ENCODE measurements at regions not wholly inside any gene's neighbourhood (a gene's known extent, or its start where the extent isn't known, plus 50 kb on each side); places are given as distances from the start of the nearest gene placed in this dataset.
"Not testable (repeated sequence)": the region's sequence is repeated elsewhere in the genome, so short reads cannot be mapped to it uniquely, and the experiment has no call there.

- H3K4me1 Mint-ChIP-seq (ENCODE audit: low read depth); H3K4me3 Mint-ChIP-seq; CTCF ChIA-PET; H3K27ac Mint-ChIP-seq; H3K36me3 Mint-ChIP-seq (ENCODE audit: low read depth); intact Hi-C loops (cut with micrococcal nuclease); H3K27me3 Mint-ChIP-seq (ENCODE audit: low read depth); DNase-seq; H3K9me3 Mint-ChIP-seq: not testable (repeated sequence)
These were observed 63.3 kb upstream of the CEP78 start for GRCh38 chr9:78172610-78173009.

DNA sequence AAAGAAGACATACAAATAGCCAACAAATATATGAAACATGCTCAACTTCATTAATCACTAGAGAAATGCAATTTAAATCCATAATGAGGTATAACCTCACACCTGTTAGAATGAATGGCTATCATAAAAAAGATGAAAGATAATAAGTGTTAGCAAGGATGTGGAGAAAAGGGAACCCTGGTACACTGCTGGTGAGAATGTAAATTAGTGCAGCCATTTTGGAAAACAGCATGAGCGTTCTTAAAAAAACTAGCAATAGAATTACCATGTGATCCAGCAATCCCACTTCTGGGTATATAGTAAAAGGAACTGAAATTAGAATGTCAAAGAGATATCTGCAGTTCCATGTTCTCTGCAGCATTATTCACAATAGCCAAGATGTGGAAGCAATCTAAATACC is 64.2 kb upstream of the CEP78 start:
- no peak overlapping the region for H3K27ac Mint-ChIP-seq
- H3K4me1 Mint-ChIP-seq (ENCODE audit: low read depth) = no peaks in the 10 kb centered on the region
- no peaks in the 10 kb centered on the region for H3K27me3 Mint-ChIP-seq (ENCODE audit: low read depth)
- H3K36me3 Mint-ChIP-seq (ENCODE audit: low read depth) = peaks cover 1% of the 10 kb centered on the region
- intact Hi-C loops (cut with micrococcal nuclease) = no loop called here
- peaks cover 8% of the 10 kb centered on the region for H3K9me3 Mint-ChIP-seq
- DNase-seq = no peak
- no peak overlapping the region for H3K4me3 Mint-ChIP-seq
- CTCF ChIA-PET = no interaction called here

- H3K9me3 Mint-ChIP-seq = peaks cover 11% of the 10 kb centered on the region
- no peaks in the 10 kb centered on the region for H3K4me1 Mint-ChIP-seq (ENCODE audit: low read depth)
- H3K36me3 Mint-ChIP-seq (ENCODE audit: low read depth) = peaks cover 1% of the 10 kb centered on the region
- intact Hi-C loops (cut with micrococcal nuclease) = no loop called here
- no peak for DNase-seq
- H3K27ac Mint-ChIP-seq = no peak overlapping the region
- H3K27me3 Mint-ChIP-seq (ENCODE audit: low read depth) = no peaks in the 10 kb centered on the region
- CTCF ChIA-PET = no interaction called here
- H3K4me3 Mint-ChIP-seq = no peak overlapping the region
These were observed 66.8 kb upstream of the CEP78 start for GRCh38 chr9:78169125-78169524.

- no peak overlapping the region for H3K4me3 Mint-ChIP-seq
- no peak overlapping the region for H3K27ac Mint-ChIP-seq
- H3K9me3 Mint-ChIP-seq = peaks cover 14% of the 10 kb centered on the region
- no peaks in the 10 kb centered on the region for H3K27me3 Mint-ChIP-seq (ENCODE audit: low read depth)
- H3K36me3 Mint-ChIP-seq (ENCODE audit: low read depth) = no peaks in the 10 kb centered on the region
- H3K4me1 Mint-ChIP-seq (ENCODE audit: low read depth) = no peaks in the 10 kb centered on the region
- CTCF ChIA-PET = no interaction called here
- DNase-seq = no peak
- intact Hi-C loops (cut with micrococcal nuclease) = no loop called here
These were observed 68.5 kb upstream of the CEP78 start for GRCh38 chr9:78167356-78167755.

GRCh38 chr9:78163834-78164233 is 72.0 kb upstream of the CEP78 start:
- Mint-ChIP-seq H3K4me3 (no peak overlapping the region), H3K4me1 (ENCODE audit: low read depth) (no peaks in the 10 kb centered on the region)
- CTCF ChIA-PET = interaction anchor here (1.1 kb wide), 1 partner anchor 206 kb away, joined by 3 read pairs; no protein-coding TSS in a partner anchor

DNA sequence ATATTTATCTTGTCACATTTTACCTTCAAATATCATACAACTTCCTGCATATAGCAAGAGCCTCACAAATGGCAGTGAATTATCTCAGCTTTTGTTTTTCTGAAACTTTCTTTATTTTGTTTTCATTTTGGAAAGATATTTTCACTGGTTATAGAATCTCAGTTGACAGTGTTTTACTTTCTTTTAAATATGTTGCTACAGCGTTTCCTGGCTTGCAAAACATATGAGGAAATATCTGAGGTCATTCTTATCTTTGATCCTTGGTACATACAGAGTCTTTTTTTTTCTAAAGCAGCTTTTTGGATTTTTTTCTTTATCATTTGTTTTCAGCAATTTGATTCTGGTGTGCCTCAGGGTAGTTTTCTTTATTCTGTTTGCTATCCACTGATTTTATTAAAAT is 77.6 kb upstream of the CEP78 start:
- Mint-ChIP-seq H3K9me3 (peaks cover 12% of the 10 kb centered on the region), H3K4me1 (ENCODE audit: low read depth) (no peaks in the 10 kb centered on the region), H3K4me3 (no peak overlapping the region), H3K27ac (no peak overlapping the region), H3K27me3 (ENCODE audit: low read depth) (no peaks in the 10 kb centered on the region), H3K36me3 (ENCODE audit: low read depth) (peaks cover 6% of the 10 kb centered on the region)
- intact Hi-C loops (cut with micrococcal nuclease) = no loop called here
- CTCF ChIA-PET = interaction anchor here (0.6 kb wide), 1 partner anchor 101 kb away, joined by 3 read pairs; no protein-coding TSS in a partner anchor
- DNase-seq = no peak

More at GRCh38 chr9:78163834-78164233, 72.0 kb upstream of the CEP78 start:
- H3K27me3 Mint-ChIP-seq (ENCODE audit: low read depth) = no peaks in the 10 kb centered on the region
- no peak for DNase-seq
- no peak overlapping the region for H3K27ac Mint-ChIP-seq
- H3K9me3 Mint-ChIP-seq = peaks cover 15% of the 10 kb centered on the region
- H3K36me3 Mint-ChIP-seq (ENCODE audit: low read depth) = peaks cover 2% of the 10 kb centered on the region
- intact Hi-C loops (cut with micrococcal nuclease) = no loop called here

GRCh38 chr9:78150983-78151356 is 84.9 kb upstream of the CEP78 start:
- Mint-ChIP-seq H3K9me3 (no peaks in the 10 kb centered on the region), H3K27ac (no peak overlapping the region), H3K4me1 (ENCODE audit: low read depth) (no peaks in the 10 kb centered on the region), H3K27me3 (ENCODE audit: low read depth) (no peaks in the 10 kb centered on the region), H3K4me3 (no peak overlapping the region), H3K36me3 (ENCODE audit: low read depth) (no peaks in the 10 kb centered on the region)
- no peak for DNase-seq
- intact Hi-C loops (cut with micrococcal nuclease) = no loop called here
- CTCF ChIA-PET = no interaction called here

GRCh38 chr9:78150312-78150982 is 85.4 kb upstream of the CEP78 start:
- intact Hi-C loops (cut with micrococcal nuclease) = no loop called here
- Mint-ChIP-seq H3K27ac (no peak overlapping the region), H3K4me3 (no peak overlapping the region), H3K9me3 (no peaks in the 10 kb centered on the region), H3K4me1 (ENCODE audit: low read depth) (no peaks in the 10 kb centered on the region), H3K36me3 (ENCODE audit: low read depth) (no peaks in the 10 kb centered on the region), H3K27me3 (ENCODE audit: low read depth) (no peaks in the 10 kb centered on the region)
- CTCF ChIA-PET = interaction anchor here (1.3 kb wide), 1 partner anchor 32 kb away, joined by 4 read pairs; no protein-coding TSS in a partner anchor
- DNase-seq = no peak

- DNase-seq = no peak
- Mint-ChIP-seq H3K4me1 (ENCODE audit: low read depth) (no peaks in the 10 kb centered on the region), H3K27me3 (ENCODE audit: low read depth) (no peaks in the 10 kb centered on the region), H3K9me3 (no peaks in the 10 kb centered on the region), H3K36me3 (ENCODE audit: low read depth) (no peaks in the 10 kb centered on the region), H3K4me3 (no peak overlapping the region), H3K27ac (no peak overlapping the region)
- CTCF ChIA-PET = interaction anchor here (0.8 to 1.3 kb wide), 2 partner anchors 31 to 120 kb away, joined by 4 read pairs; no protein-coding TSS in a partner anchor
- intact Hi-C loops (cut with micrococcal nuclease) = no loop called here
These were observed 86.1 kb upstream of the CEP78 start for GRCh38 chr9:78149702-78150291.

DNA sequence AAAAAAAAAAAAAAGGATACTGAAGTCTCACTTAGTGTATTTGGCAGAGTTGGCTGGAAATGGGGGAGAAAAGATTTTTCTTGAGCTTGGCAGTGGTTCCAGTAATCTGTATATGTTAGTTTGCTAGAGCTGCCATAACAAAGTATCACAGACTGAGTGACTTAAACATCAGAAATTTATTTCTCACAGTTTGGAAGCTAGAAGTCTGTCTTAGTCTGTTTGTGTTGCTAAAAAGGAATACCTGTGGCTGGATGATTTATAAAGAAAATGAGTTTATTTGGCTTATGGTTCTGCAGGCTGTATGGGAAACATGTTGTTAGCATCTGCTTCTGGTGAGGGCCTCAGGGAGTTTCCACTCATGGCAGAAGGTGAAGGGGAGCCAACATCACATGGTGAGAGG is 89.6 kb upstream of the CEP78 start:
- CTCF ChIA-PET = no interaction called here
- H3K9me3 Mint-ChIP-seq = peaks cover 15% of the 10 kb centered on the region
- DNase-seq = no peak
- intact Hi-C loops (cut with micrococcal nuclease) = no loop called here
- no peaks in the 10 kb centered on the region for H3K4me1 Mint-ChIP-seq (ENCODE audit: low read depth)
- no peak overlapping the region for H3K4me3 Mint-ChIP-seq
- H3K27ac Mint-ChIP-seq = no peak overlapping the region
- no peaks in the 10 kb centered on the region for H3K27me3 Mint-ChIP-seq (ENCODE audit: low read depth)
- no peaks in the 10 kb centered on the region for H3K36me3 Mint-ChIP-seq (ENCODE audit: low read depth)

- Mint-ChIP-seq H3K4me3 (no peak overlapping the region), H3K4me1 (ENCODE audit: low read depth) (no peaks in the 10 kb centered on the region), H3K36me3 (ENCODE audit: low read depth) (no peaks in the 10 kb centered on the region), H3K27ac (no peak overlapping the region), H3K9me3 (peaks cover 17% of the 10 kb centered on the region), H3K27me3 (ENCODE audit: low read depth) (no peaks in the 10 kb centered on the region)
- no peak for DNase-seq
- intact Hi-C loops (cut with micrococcal nuclease) = no loop called here
- CTCF ChIA-PET = no interaction called here
These were observed 91.1 kb upstream of the CEP78 start for GRCh38 chr9:78144663-78145377.

DNA sequence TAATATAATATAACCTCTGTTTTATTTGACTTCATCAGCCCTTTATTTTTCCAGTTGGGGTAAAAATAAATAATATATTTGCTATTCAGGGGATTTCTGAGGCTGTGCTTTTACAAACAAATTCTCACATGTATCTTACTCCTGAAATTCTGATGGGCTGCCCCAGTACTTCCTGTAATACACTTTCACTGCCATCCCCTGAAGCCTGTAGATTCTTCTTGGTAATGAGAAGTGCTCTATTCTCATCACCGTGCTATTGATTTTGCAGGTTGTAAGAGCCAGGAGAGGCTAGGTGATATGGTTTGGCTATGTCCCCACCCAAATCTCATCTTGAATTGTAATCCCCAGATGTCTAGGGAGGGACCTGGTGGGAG is 91.9 kb upstream of the CEP78 start:
- Mint-ChIP-seq H3K4me1 (ENCODE audit: low read depth) (no peaks in the 10 kb centered on the region), H3K4me3 (no peak overlapping the region), H3K27ac (no peak overlapping the region), H3K27me3 (ENCODE audit: low read depth) (no peaks in the 10 kb centered on the region), H3K36me3 (ENCODE audit: low read depth) (no peaks in the 10 kb centered on the region), H3K9me3 (peaks cover 22% of the 10 kb centered on the region)
- DNase-seq = no peak
- CTCF ChIA-PET = no interaction called here
- intact Hi-C loops (cut with micrococcal nuclease) = no loop called here
